GM18508 (cell line): ENCODE measurements at regions not wholly inside any gene's neighbourhood (a gene's known extent, or its start where the extent isn't known, plus 50 kb on each side); places are given as distances from the start of the nearest gene placed in this dataset.

Experiments
- ATAC-seq: cut with Tn5 transposase; IDR thresholded peaks from one replicate; pipeline ENCODE4 v1.9.1; 2021; ENCODE audit warnings: moderate number of reproducible peaks; ENCODE audit not compliant: insufficient read depth, unreplicated experiment

DNA sequence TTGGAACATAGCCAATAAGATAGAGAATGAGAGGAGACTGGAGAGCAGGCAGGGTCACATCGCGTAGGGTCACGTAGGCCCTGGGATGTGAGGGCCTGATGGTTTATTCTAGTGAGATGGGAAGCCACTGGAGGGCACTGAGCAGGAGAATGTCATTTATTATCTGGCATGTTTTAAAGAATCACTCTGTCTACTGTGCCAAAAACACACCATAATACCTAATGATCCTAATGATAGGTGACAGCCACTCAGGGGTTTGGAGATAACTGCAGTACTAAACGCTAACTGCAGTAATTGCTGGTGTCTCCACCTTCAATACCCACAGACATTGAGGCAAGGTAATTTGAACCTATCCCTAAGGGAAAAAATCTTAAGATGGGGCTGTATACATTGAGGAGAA lies 185.4 kb downstream of the TTLL7 start:
- ATAC-seq: no peak

DNA sequence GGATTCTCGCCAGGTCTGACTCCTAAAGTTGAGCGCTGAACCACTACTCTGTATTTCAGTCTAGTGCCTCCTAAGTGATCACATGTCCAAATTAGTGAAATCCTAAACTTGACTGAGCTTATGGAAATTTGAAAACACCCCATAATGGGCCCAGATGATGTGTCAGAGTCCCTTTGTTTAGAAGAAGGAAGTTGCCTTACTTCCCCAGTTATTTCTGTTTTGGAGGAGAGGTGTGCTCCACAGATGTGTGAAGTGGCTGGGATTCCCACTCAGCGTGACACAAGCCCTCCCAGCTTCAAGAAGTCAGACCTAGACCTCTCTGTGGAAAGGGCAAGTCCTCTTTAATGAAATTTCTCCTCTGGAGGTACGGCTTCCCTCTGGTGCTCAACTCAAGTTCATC lies 188.8 kb downstream of the TTLL7 start:
- ATAC-seq: no peak

DNA sequence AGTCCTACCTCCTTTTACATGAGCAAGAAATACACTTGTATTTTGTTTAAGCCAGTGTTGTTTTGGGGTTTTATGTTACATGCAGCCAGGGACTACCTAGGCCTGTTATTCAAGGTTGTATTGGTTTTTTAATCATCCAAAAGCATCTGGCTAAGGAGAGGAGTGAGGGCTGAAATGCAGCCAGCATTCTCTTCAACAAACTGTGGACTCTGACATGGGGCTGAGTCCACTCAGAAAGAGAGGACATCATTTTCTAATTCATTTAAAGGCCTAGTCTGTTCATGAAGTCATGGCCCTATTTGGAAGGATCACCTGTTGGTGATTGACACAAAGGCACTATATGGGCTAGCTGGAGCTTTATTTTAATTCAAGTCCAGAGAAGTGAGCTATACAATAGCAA lies 190.4 kb downstream of the TTLL7 start:
- ATAC-seq: no peak

DNA sequence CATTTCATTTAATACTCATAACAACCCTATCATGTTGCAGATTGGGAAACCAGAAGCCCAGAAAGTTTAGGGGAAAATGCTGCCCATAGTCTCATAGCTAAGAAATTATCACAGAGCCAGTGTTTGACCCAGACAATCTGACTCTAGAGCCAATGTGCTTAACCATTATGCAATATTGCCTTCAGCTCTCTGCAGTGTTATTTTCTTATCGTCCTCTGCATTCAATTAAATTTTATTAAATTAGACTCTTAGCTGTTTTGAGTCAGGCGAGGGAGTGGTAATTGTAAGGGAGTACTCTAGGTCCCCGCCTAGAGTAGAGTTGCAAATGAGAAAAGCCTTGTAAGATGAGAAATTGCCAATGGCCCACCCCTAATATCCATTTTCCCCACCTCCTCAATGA lies 191.1 kb downstream of the TTLL7 start:
- no peak for ATAC-seq

DNA sequence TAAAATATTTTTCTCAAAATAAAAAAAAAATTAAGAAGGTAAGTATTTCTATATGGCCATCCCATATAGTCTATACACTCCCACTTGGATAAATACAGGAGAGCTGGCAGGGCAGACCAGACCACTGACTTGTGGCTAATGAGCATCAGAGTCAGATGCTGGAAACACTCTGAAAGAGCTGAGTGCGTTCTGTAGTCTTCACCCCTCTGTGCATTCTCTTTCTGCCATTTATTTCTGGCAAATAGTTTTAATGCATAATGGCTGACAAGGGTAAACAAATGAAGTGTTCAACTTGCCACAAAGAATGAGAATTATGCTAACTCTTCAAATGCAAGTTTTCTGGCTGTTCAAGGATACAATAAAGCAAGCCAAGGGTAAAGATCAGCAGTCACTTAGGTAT lies 191.7 kb downstream of the TTLL7 start:
- no peak for ATAC-seq

DNA sequence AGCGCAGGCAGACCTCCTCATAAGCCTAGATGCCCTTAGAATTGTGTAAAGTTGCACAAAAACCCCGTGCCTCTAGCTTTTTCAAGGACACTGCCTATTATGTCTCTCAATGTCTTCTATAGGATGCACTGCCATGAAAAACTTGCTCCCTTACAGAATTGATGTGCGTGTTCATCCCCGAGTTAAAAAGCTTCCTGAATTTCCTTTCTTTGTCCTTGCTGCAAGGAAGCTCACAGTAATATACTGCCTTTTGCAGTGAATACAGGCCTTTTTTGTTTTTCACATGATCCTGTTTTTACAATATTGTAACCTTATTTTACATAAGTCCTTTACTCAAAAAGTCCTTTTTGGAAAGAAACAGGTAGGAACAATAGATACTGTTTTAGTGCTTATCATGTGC lies 193.0 kb downstream of the TTLL7 start:
- no peak for ATAC-seq

DNA sequence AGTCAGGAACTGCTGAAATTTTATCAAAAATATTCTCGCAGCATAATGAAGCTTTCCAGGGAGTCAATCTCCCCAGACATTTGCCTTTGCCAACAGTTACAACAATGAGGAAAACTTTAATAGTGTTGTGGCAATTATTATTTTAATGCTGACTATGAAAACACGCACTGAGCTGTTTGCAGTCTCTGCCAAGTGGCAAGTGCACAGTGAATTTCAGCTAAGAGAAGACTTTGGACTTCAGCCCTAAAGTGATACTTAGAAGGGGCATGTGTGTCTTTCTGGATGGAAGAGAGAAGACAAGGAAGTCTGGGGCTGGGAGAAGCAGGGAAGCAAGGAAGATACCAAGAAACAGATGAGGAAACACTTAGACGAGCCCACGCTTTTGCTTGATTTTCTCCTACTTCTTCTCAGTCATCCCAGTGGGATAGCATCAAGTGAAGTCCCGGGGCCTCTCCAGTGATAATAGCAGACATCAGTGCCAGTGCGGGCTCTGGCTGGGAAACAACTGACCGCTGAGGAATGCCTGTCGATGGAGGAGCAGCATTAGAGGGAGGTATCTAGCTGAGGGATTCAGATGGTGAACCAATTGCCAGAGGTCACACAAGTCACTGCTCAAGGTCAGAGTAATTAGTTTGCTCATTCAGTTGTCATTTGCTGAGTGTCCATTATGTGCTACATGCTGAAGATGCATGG lies 196.3 kb downstream of the TTLL7 start:
- no peak for ATAC-seq

DNA sequence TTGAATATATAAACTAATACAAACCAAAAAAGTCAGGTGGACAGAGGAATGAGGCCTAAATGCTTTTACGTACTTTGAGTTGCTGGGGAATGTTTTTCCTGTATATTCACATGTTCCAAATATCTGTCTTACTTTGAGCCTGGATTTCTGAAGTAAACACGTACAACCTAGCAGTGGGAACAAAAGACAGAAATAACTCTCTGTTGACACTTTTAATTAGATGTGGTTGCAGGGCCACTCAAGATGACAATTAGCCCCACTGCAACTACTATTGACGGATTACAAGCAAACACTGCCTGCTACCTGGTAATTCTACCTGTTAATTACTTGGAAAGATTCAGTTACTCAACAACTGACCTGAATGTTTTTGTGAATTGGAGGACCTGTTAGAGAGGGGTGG lies 196.9 kb downstream of the TTLL7 start:
- ATAC-seq: no peak

DNA sequence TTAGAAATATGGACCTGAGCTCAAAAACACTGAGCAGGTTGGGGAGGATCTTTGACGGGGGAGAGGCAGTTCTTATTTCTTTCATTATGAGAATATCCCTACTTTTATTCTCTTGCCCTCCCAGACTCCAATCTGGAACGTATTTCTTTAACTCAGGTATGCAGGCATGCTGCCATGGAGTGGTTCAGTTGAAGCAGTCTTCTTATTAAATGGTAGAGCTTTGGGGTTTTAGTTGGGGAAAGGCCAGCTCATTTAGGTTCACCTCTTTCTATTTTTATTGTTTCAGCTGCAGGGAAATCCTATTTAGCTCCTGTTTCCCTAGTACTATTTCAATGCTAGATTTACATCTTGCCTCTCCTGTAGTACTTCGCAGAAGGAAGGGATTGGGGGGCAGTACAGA lies 198.9 kb downstream of the TTLL7 start:
- ATAC-seq: no peak

DNA sequence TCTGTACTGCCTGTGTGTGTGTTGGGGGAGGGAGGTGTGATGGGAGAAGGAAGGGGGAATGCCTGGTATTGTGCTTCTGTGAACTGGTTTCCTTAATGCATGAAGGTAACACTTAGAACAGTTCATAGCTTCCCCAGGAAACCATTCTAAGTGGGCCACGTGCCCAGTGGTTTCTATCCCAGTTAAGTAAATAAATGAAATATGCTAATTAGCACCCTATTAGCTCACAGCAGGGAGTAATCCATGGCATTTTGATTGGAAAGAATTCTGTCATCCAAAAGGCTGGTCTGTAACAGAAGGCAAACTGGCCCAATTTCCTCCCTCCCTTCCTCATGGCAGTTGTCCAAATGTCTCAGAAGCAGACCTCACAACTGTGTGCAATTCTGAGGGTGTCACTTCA lies 199.3 kb downstream of the TTLL7 start:
- ATAC-seq: no peak

DNA sequence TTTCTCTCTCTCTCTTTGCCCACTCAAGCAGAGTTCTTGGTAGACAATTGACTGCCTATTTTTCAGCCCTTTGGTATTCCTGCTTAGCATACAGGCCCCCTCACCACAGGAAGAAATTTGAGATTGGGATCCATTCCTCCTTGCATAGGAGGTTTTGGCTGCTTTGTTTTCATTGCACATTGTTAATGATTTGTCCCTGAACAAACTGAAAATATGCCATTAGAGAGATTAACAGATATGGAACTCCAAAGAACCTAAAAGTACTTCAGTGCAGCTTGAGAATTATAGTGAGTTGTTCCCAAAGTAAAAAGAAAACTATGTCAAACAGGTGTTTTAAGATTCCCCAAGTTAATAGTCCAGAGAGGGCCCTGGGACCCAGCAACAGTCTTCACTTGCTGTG lies 200.0 kb downstream of the TTLL7 start:
- no peak for ATAC-seq

DNA sequence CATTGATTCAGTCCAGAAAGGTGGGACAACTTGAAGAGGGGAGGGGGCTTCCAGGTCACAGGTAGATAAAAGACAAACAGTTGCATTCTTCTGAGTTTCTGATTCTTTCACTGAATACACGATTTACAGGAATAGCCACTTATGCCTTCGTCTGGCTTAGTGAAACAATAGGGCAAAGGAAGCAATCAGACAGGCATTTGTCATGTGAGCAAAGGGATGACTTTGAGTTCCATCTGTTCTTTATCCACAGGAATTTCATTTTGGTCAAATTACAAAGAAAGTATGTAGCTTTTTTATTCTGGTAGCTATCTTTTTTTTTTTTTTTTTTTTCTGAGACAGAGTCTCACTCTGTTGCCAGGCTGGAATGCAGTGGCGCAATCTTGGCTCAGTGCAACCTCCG lies 202.5 kb downstream of the TTLL7 start:
- ATAC-seq: no peak

DNA sequence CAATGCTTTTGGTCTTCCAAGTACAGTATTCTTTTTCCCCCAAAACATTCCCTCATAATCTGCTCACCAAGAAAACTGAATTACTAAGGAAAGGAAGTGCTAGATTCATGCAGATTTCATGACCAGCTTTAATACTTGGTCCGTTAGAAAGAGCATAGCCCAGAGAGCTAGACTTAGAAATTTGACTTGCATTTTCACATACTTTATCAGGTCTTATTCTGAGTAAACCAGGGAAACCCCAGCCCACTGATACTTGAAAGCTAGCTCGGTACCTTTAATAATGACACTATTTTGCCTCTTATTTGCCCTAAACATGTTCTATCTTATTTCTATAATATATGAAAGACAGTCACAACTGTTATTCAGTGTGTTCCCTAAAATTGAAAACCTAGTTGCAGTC lies 204.5 kb downstream of the TTLL7 start:
- peak; percentile 94 for ATAC-seq

DNA sequence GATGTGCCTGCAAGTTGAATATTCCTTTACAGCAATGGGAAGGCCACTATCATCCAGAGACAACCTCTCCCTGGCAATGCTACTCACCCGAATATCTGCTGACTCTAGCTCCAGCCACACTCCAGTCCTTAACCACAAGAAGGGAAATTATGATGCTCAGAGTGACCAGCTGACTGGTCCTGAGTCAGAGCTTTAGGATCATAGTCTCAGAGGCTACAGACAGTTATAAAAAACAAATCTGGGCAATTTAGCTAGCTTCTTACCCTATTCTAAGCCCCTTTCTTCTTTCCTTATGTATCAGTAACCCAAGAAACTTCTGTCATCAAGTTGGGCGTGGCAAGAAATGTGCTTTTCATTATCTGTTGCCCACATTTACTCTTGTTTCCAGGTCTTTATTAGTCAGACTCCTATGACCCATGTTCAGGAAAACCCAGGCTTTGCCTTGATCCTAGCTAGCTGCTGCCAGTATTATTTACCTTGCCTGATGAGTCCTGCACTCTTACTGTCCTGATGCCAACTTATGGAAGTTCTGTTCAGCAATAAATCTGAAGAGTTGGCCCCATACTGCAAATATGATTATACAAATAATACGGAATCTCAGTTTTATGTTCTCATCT lies 207.0 kb downstream of the TTLL7 start:
- ATAC-seq: no peak

DNA sequence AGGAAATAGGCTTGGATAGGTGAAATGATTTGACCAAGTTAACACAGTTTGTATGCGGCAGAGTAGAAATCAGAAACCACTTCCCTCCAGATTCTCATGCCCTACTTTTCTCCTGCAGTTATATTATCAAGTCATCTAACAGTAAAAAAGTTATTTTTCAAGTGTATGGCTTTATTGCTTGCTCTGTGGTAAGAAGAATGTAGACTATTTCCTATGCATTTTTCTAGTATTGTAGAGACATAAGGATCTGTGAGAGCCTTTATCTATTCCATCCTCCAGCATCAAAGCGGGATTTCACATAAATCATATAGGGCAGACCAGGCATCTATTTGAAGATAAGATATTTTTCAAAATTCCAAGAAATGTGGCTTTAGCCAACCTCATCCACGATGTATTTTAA lies 208.5 kb downstream of the TTLL7 start:
- ATAC-seq: no peak

DNA sequence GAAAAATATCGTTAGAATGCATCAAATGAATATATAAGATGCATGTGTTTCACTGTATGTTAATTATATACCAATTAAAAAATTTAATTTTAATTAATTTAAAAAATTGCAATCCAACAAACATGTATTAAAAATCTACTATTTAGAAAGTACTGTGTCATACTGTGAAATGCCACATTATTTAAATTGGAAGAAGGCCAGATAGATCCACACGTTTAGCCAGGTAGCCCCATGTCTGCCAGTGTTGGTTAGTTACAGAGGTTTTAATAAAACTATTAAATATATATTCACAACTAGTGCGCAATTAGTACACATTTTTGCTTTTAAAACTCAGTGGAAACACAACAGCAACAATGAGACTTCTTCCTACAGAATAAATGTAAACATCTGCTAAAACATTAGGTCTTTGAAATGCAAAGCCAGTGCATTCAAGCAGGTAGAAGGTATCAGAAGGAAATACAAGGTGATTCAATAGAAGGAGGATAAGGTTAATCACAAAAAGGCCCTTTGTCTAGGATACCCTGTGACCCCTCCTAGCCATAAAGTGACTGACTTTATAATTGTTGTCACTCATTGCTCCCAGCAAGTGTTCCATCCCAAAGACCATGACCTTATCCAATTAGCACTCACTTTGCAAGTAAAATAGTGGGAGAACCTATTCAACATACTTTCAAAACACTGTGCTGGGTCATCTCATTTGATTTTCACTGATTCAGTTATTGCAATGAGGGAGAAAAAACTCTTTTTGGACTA lies 211.5 kb downstream of the TTLL7 start:
- ATAC-seq: no peak

DNA sequence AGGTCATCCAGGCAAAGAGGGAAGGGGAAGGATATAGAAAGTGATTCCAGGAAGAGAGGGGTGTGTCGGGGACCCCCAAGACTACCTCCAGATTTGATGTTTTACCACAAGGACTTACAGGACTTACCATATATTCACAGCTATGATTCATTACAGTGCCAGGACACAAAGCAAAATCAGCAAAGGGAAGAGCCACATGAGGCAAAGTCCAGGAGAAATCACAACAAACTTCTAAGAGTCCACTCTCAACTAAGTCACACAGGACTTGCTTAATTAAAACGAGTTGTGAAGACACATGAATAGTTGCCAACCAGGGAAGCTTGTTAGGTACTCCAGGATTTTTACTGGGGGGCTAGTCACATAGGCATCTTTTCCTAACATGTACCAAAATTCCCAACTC lies 217.3 kb downstream of the TTLL7 start:
- no peak for ATAC-seq

DNA sequence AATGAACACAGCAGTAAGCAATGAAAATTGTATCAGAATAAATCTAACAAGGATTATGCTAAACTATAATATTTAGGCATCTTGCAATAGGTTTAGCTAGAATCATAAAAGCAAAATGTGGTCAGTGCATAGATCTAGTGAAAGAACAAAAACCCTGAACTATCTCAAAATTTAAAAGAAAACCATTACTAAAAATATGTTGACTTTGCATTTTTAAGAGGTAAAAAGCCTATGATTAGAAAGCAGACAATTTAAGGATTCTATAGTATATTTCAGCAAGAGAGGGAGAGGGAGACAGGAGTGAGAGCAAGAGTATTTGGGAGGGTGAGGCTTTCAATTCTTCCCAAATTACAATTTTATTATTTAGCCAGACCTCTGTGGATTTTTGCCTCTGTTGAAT lies 219.4 kb downstream of the TTLL7 start:
- no peak for ATAC-seq

DNA sequence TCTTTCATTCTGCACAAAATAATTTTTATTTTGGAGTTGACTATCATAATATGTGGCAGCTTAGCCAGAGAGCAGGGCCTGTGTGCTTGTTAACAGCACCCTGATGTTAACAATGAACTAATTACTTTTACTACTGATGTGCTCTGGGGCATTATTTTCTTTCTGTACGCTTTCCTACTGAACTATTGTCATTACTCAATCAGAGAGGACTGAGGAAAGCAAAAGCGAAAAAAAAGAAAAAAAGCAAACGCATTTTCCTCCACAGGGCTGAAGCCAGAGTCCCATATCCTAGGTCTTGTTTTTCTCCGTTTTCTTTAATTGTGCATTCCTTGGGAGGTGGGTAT lies 221.2 kb downstream of the TTLL7 start:
- ATAC-seq: no peak

DNA sequence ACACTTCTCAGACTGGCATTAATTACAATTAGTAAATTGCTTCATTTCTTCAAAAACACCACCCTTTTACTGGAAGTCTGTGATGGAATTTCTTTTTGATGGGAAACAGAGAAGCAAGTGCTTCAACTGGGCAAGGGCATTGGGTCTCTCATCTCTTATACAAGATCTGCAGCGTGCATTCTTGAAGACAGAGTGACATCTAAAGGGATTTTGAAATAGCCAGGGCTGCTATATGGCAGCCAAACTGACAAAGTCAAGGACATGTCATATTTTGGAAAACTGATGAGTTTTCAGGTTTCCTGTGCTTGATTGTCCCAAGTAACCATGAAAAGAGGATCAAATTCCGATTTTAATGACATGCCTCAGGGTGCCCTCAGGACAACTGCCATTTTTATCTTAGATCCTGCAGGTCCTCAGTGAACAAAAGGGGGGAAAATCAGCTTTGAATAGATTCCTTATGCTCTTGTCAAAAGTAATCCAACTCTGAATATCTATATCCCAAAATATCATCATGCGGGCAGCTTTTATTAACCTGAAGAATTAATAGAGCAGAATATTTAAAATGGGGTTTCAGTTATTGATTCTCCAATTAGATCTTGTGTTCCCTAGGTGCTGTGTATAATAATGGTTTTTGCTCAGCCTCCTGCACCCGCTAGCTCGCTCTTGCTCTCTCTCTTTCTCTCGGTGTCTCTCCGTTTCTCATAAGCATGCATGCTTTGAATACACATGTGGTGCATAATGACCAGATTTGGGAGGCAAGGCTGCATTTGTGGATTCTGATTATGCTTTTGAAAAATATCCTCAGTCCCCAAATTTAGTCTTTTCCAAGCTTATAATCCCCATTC lies 221.8 kb downstream of the TTLL7 start:
- no peak for ATAC-seq

DNA sequence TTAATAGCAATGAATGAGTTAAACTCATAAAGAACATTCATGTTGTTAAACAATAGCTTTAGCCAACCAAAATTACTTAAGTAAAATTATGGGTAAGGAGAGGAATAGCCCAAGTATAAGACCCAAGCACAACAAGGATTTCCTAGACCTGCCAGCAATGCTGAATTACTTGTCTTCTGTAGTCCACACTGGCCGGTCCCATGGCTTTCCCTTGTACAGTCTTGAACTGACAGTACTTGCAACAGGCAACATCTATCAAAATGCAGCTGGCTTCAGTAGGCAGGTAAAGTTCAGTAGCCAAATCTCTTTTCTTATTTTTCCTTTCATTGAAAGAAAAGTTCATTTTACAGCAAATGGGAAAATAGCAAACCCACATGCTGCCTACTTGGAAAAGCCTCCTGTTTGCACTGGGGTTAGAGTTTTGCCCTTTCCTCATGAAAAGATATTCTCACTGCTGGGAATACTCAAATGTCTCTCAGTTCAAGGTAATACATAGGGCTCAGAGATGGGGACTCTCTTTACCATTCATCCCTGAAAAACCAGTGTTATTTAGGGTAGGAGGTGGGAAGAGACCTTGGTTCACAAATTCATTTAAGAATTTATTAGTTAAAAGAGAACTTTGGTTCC lies 222.8 kb downstream of the TTLL7 start:
- ATAC-seq: no peak
